Fibroblast of pulmonary artery (primary cell): ENCODE measurements at regions not wholly inside any gene's neighbourhood (a gene's known extent, or its start where the extent isn't known, plus 50 kb on each side); places are given as distances from the start of the nearest gene placed in this dataset.
A peak's percentile ranks its signal among the peaks of the same experiment; 100 is the strongest.

ENCODE experiments used
- DNase-seq: peaks from one replicate; pipeline ENCODE4 v3.0.0-alpha.2; 2010; ENCODE audit warnings: low read depth
- H3K4me3 ChIP-seq: replicated peaks from 2 replicates; pipeline ENCODE4 v1.5.1; 2011; ENCODE audit warnings: low read depth, mild to moderate bottlenecking, control low read depth, low read length, moderate library complexity
- CTCF ChIP-seq: IDR thresholded peaks from 2 replicates; pipeline ENCODE4 v1.5.1; 2011; ENCODE audit warnings: mild to moderate bottlenecking, control low read depth, low read length, inconsistent platforms; ENCODE audit errors: missing control alignments

GRCh38 chrX:39688219-39688575, 409.6 kb downstream of the BCOR start:
- no peak for TF ChIP-seq CTCF
- no peak overlapping the region for H3K4me3 ChIP-seq

GRCh38 chrX:39688576-39689375, 409.0 kb downstream of the BCOR start:
- peak; percentile 40 for DNase-seq
- peak overlapping the region; percentile 31 for H3K4me3 ChIP-seq
- TF ChIP-seq CTCF = no peak

More at GRCh38 chrX:39688219-39688575, 409.6 kb downstream of the BCOR start:
- no peak for DNase-seq

- DNase-seq = no peak
- TF ChIP-seq CTCF = no peak
- peak overlapping the region; percentile 31 for H3K4me3 ChIP-seq
Observed at GRCh38 chrX:39689376-39690104, 408.2 kb downstream of the BCOR start.

- H3K4me3 ChIP-seq = no peak overlapping the region
- DNase-seq = no peak
- TF ChIP-seq CTCF = no peak
Observed at GRCh38 chrX:39690541-39691415, 407.0 kb downstream of the BCOR start.

GRCh38 chrX:39691724-39692123, 406.0 kb downstream of the BCOR start:
- no peak overlapping the region for H3K4me3 ChIP-seq
- TF ChIP-seq CTCF = no peak
- no peak for DNase-seq

GRCh38 chrX:39692796-39693195, 405.0 kb downstream of the BCOR start:
- no peak for DNase-seq
- no peak for TF ChIP-seq CTCF
- H3K4me3 ChIP-seq = no peak overlapping the region
